Fibroblast of lung (primary cell): ENCODE measurements at regions not wholly inside any gene's neighbourhood (a gene's known extent, or its start where the extent isn't known, plus 50 kb on each side); places are given as distances from the start of the nearest gene placed in this dataset.

ENCODE experiments used
- DNase-seq, 2 donors: peaks; one replicate each; pipeline versions ENCODE4 v3.0.0 to v3.0.0-alpha.2; 2010; ENCODE audit warnings: low read depth in 2 of 2
- H2AFZ ChIP-seq: 2 replicates; pipeline ENCODE4 v1.5.1; 2012; ENCODE audit warnings: low read length, control low read depth, inconsistent platforms
- H3K27ac ChIP-seq: 2 replicates; pipeline ENCODE4 v1.5.1; 2011; ENCODE audit warnings: low read length, control low read depth; ENCODE audit not compliant: insufficient read depth
- H3K27me3 ChIP-seq: 2 replicates; pipeline ENCODE4 v1.5.1; 2011; ENCODE audit warnings: mild to moderate bottlenecking, low read length; ENCODE audit not compliant: control insufficient read depth, insufficient read depth
- H3K36me3 ChIP-seq: 2 replicates; pipeline ENCODE4 v1.5.1; 2011; ENCODE audit warnings: low read length; ENCODE audit not compliant: control insufficient read depth, insufficient read depth
- H3K4me1 ChIP-seq: 2 replicates; pipeline ENCODE4 v1.5.1; 2011; ENCODE audit warnings: low read length; ENCODE audit not compliant: control insufficient read depth, insufficient read depth; ENCODE audit errors: extremely low read depth
- H3K4me2 ChIP-seq: 2 replicates; pipeline ENCODE4 v1.5.1; 2011; ENCODE audit warnings: low read length, control low read depth; ENCODE audit not compliant: insufficient read depth; ENCODE audit errors: extremely low read depth
- H3K4me3 ChIP-seq, 4 experiments: fragments of 200-600 bp in 1 of 4; sonication (generic) in 1 of 4; replicated peaks in 1 of 4; 2 replicates each; pipeline ENCODE4 v1.5.1; 2011 to 2016; ENCODE audit warnings: low read length in 4 of 4, low read depth in 3 of 4, mild to moderate bottlenecking in 3 of 4, control low read depth in 2 of 4, inconsistent platforms in 1 of 4, mixed read lengths in 1 of 4; ENCODE audit not compliant: insufficient read depth in 1 of 4; ENCODE audit errors: control extremely low read depth in 1 of 4
- H3K79me2 ChIP-seq: 2 replicates; pipeline ENCODE4 v1.5.1; 2012; ENCODE audit warnings: mild to moderate bottlenecking, low read length, inconsistent platforms; ENCODE audit not compliant: control insufficient read depth, insufficient read depth
- H3K9ac ChIP-seq: 2 replicates; pipeline ENCODE4 v1.5.1; 2011; ENCODE audit warnings: mild to moderate bottlenecking, low read length, control low read depth; ENCODE audit not compliant: insufficient read depth
- H3K9me3 ChIP-seq: 2 replicates; pipeline ENCODE4 v1.5.1; 2012; ENCODE audit warnings: low read depth, low read length; ENCODE audit not compliant: control insufficient read depth, insufficient read depth
- H4K20me1 ChIP-seq: 2 replicates; pipeline ENCODE4 v1.5.1; 2011; ENCODE audit warnings: low read length; ENCODE audit not compliant: control insufficient read depth, insufficient read depth; ENCODE audit errors: extremely low read depth
- CTCF ChIP-seq, 2 donors: IDR thresholded peaks in 1 of 2; conservative IDR thresholded peaks in 1 of 2; 1 replicate in 1 of 2; 2 replicates in 1 of 2; pipeline ENCODE4 v1.5.1; 2011 to 2012; ENCODE audit warnings: low read length in 2 of 2, control low read depth in 1 of 2, inconsistent platforms in 1 of 2, low read depth in 1 of 2, mild to moderate bottlenecking in 1 of 2
- EZH2 ChIP-seq: IDR thresholded peaks from 2 replicates; pipeline ENCODE4 v1.5.1; 2012; ENCODE audit warnings: low read length, control low read depth, mild to moderate bottlenecking; ENCODE audit errors: missing control alignments

- no peak for TF ChIP-seq CTCF (conservative IDR thresholded peaks at IDR 0.05 in 1 of 2, IDR thresholded peaks at IDR 0.05 in 1 of 2; ENCODE audit: low read depth in 1 of 2, low read length in 2 of 2)
- no peak for TF ChIP-seq EZH2
- no peaks in the 10 kb centered on the region for H3K36me3 ChIP-seq
- H3K27me3 ChIP-seq: no peaks in the 10 kb centered on the region
- DNase-seq: no peak
- H3K9ac ChIP-seq: no peak overlapping the region
- no peak overlapping the region for H2AFZ ChIP-seq
- H3K4me3 ChIP-seq: no peak overlapping the region
- no peaks in the 10 kb centered on the region for H3K4me1 ChIP-seq
- no peaks in the 10 kb centered on the region for H3K79me2 ChIP-seq
- H4K20me1 ChIP-seq: no peaks in the 10 kb centered on the region
- H3K4me2 ChIP-seq: no peak overlapping the region
- no peaks in the 10 kb centered on the region for H3K9me3 ChIP-seq
- H3K27ac ChIP-seq: no peak overlapping the region
These were observed 341.0 kb upstream of the PHF14 start for GRCh38 chr7:10632712-10633111.

DNA sequence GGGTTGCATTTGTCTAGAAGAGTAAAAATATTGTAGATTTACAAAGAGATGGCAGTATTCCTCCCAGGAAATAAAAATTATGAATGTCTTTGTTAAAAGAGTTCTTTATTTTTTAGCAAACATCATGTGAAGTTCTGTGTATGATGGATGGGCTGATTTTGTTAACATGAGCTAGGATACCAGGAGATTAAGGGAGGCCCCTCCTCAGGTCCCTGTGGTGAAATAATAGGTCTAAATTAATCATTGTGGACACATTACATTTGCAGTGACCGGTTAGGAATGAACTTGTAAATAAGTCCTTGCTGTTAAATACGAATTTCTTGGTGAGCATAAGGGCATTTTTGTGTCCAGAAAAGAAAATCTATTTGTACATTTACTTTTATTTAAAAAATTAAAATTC, 339.4 kb upstream of the PHF14 start:
- TF ChIP-seq CTCF (conservative IDR thresholded peaks at IDR 0.05 in 1 of 2, IDR thresholded peaks at IDR 0.05 in 1 of 2; ENCODE audit: low read depth in 1 of 2, low read length in 2 of 2) (no peak), EZH2 (no peak)
- DNase-seq: no peak
- no peaks in the 10 kb centered on the region for H3K9me3 ChIP-seq
- H3K4me1 ChIP-seq: no peaks in the 10 kb centered on the region
- H3K4me2 ChIP-seq: no peak overlapping the region
- H3K4me3 ChIP-seq: no peak overlapping the region
- no peaks in the 10 kb centered on the region for H3K36me3 ChIP-seq
- H2AFZ ChIP-seq: no peak overlapping the region
- no peak overlapping the region for H3K9ac ChIP-seq
- no peaks in the 10 kb centered on the region for H3K27me3 ChIP-seq
- H3K27ac ChIP-seq: no peak overlapping the region
- no peaks in the 10 kb centered on the region for H3K79me2 ChIP-seq
- no peaks in the 10 kb centered on the region for H4K20me1 ChIP-seq

DNA sequence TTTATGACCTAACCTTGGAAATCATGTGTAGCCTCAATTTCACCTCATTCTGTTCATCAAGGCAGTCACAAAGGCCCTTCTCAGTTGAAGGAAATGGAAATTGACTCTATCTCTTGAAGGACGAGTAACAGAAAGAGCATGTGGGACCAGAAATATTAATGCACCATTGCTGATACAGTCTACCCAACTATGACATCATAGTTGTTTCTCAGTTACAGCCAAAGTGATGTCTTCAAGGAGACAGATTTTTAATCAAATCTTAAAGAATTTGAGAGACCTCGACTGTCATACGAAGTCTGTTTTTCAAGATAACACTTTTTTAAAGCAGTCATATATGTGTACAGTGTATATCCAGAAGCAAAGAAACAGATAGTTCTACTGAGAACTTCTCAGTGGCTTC, 335.7 kb upstream of the PHF14 start:
- H3K4me2 ChIP-seq: no peak overlapping the region
- no peaks in the 10 kb centered on the region for H3K36me3 ChIP-seq
- no peaks in the 10 kb centered on the region for H3K79me2 ChIP-seq
- H3K4me1 ChIP-seq: no peaks in the 10 kb centered on the region
- no peaks in the 10 kb centered on the region for H3K9me3 ChIP-seq
- H3K4me3 ChIP-seq: no peak overlapping the region
- no peak overlapping the region for H2AFZ ChIP-seq
- no peak overlapping the region for H3K9ac ChIP-seq
- no peak for DNase-seq
- no peaks in the 10 kb centered on the region for H4K20me1 ChIP-seq
- TF ChIP-seq EZH2: no peak
- no peak for TF ChIP-seq CTCF (conservative IDR thresholded peaks at IDR 0.05 in 1 of 2, IDR thresholded peaks at IDR 0.05 in 1 of 2; ENCODE audit: low read depth in 1 of 2, low read length in 2 of 2)
- H3K27me3 ChIP-seq: no peaks in the 10 kb centered on the region
- H3K27ac ChIP-seq: no peak overlapping the region
